ENCODE measurements at regions not wholly inside any gene's neighbourhood (a gene's known extent, or its start where the extent isn't known, plus 50 kb on each side); places are given as distances from the start of the nearest gene placed in this dataset.
A peak's percentile ranks its signal among the peaks of the same experiment; 100 is the strongest.

- Histone ChIP-seq H3K9me3 (ENCODE audit: low read depth) (no peaks in the 10 kb centered on the region), H3K4me3 (no peak overlapping the region), H3K27me3 (no peaks in the 10 kb centered on the region), H3K36me3 (replicated peaks; ENCODE audit: insufficient read depth, low read depth) (no peaks in the 10 kb centered on the region), H3K27ac (no peak overlapping the region), H3K4me1 (ENCODE audit: insufficient read depth) (no peaks in the 10 kb centered on the region), H4K20me1 (ENCODE audit: insufficient read depth, poor library complexity, severe bottlenecking) (no peaks in the 10 kb centered on the region), H2AFZ (no peak overlapping the region), H3K9me2 (replicated peaks; ENCODE audit: insufficient read depth) (no peaks in the 10 kb centered on the region), H3K4me2 (no peak overlapping the region), H3K79me2 (no peaks in the 10 kb centered on the region)
- WGBS (ENCODE audit: low lambda C conversion rate, missing lambda C conversion rate): 36% methylated on average over 2 of the region's 2 CpGs
- TF ChIP-seq CTCF (IDR thresholded peaks at IDR 0.05; ENCODE audit: poor library complexity) (peak; percentile 69), EZH2 (IDR thresholded peaks at IDR 0.05; ENCODE audit: borderline replicate concordance) (no peak)
- peak; percentile 39 for DNase-seq (ENCODE audit: low spot score)
Observed at GRCh38 chr9:80605129-80605528, 1033.4 kb downstream of the TLE4 start.

- Histone ChIP-seq H3K27ac (no peak overlapping the region), H3K4me2 (no peak overlapping the region), H3K27me3 (no peaks in the 10 kb centered on the region), H2AFZ (no peak overlapping the region), H4K20me1 (ENCODE audit: insufficient read depth, poor library complexity, severe bottlenecking) (no peaks in the 10 kb centered on the region), H3K4me1 (ENCODE audit: insufficient read depth) (no peaks in the 10 kb centered on the region), H3K9me2 (replicated peaks; ENCODE audit: insufficient read depth) (no peaks in the 10 kb centered on the region), H3K36me3 (replicated peaks; ENCODE audit: insufficient read depth, low read depth) (no peaks in the 10 kb centered on the region), H3K4me3 (no peak overlapping the region), H3K9me3 (ENCODE audit: low read depth) (no peaks in the 10 kb centered on the region), H3K79me2 (no peaks in the 10 kb centered on the region)
- DNase-seq (ENCODE audit: low spot score): no peak
- WGBS (ENCODE audit: low lambda C conversion rate, missing lambda C conversion rate): 85% methylated on average over 5 of the region's 5 CpGs
- TF ChIP-seq EZH2 (IDR thresholded peaks at IDR 0.05; ENCODE audit: borderline replicate concordance) (no peak), EZH2phosphoT487 (IDR thresholded peaks at IDR 0.05; ENCODE audit: low read depth, severe bottlenecking, unreplicated experiment) (no peak), CTCF (IDR thresholded peaks at IDR 0.05; ENCODE audit: poor library complexity) (no peak)
Observed at GRCh38 chr9:80602291-80602690, 1030.5 kb downstream of the TLE4 start.

GRCh38 chr9:80596579-80596978, 1024.8 kb downstream of the TLE4 start:
- H3K4me2 ChIP-seq: no peak overlapping the region
- H4K20me1 ChIP-seq (ENCODE audit: insufficient read depth, poor library complexity, severe bottlenecking): no peaks in the 10 kb centered on the region
- H3K27ac ChIP-seq: no peak overlapping the region
- TF ChIP-seq EZH2 (IDR thresholded peaks at IDR 0.05; ENCODE audit: borderline replicate concordance): no peak
- H3K9me3 ChIP-seq (ENCODE audit: low read depth): no peaks in the 10 kb centered on the region
- no peak for DNase-seq (ENCODE audit: low spot score)
- no peak overlapping the region for H3K4me3 ChIP-seq
- no peaks in the 10 kb centered on the region for H3K9me2 ChIP-seq (replicated peaks; ENCODE audit: insufficient read depth)
- no peaks in the 10 kb centered on the region for H3K79me2 ChIP-seq
- H3K27me3 ChIP-seq: no peaks in the 10 kb centered on the region
- no peak overlapping the region for H2AFZ ChIP-seq
- H3K4me1 ChIP-seq (ENCODE audit: insufficient read depth): no peaks in the 10 kb centered on the region
- no peaks in the 10 kb centered on the region for H3K36me3 ChIP-seq (replicated peaks; ENCODE audit: insufficient read depth, low read depth)

GRCh38 chr9:80595192-80595591, 1023.4 kb downstream of the TLE4 start:
- no peaks in the 10 kb centered on the region for H3K27me3 ChIP-seq
- H3K4me2 ChIP-seq: no peak overlapping the region
- H3K9me2 ChIP-seq (replicated peaks; ENCODE audit: insufficient read depth): no peaks in the 10 kb centered on the region
- no peaks in the 10 kb centered on the region for H4K20me1 ChIP-seq (ENCODE audit: insufficient read depth, poor library complexity, severe bottlenecking)
- no peaks in the 10 kb centered on the region for H3K79me2 ChIP-seq
- H3K27ac ChIP-seq: no peak overlapping the region
- no peak for TF ChIP-seq EZH2 (IDR thresholded peaks at IDR 0.05; ENCODE audit: borderline replicate concordance)
- TF ChIP-seq EZH2phosphoT487 (IDR thresholded peaks at IDR 0.05; ENCODE audit: low read depth, severe bottlenecking, unreplicated experiment): no peak
- no peak for TF ChIP-seq CTCF (IDR thresholded peaks at IDR 0.05; ENCODE audit: poor library complexity)
- H3K4me1 ChIP-seq (ENCODE audit: insufficient read depth): no peaks in the 10 kb centered on the region
- H3K36me3 ChIP-seq (replicated peaks; ENCODE audit: insufficient read depth, low read depth): no peaks in the 10 kb centered on the region
- 87% methylated on average over 4 of the region's 4 CpGs for whole genome bisulfite sequencing (ENCODE audit: low lambda C conversion rate, missing lambda C conversion rate)
- no peak overlapping the region for H3K4me3 ChIP-seq
- H2AFZ ChIP-seq: no peak overlapping the region
- no peak for DNase-seq (ENCODE audit: low spot score)
- H3K9me3 ChIP-seq (ENCODE audit: low read depth): no peaks in the 10 kb centered on the region

Data from hepatocyte (in vitro differentiated cells).